ENCODE measurements at regions not wholly inside any gene's neighbourhood (a gene's known extent, or its start where the extent isn't known, plus 50 kb on each side); places are given as distances from the start of the nearest gene placed in this dataset.

GRCh38 chr9:11469745-11470144, 856.9 kb upstream of the PTPRD start:
- Histone ChIP-seq H3K4me1 (ENCODE audit: control insufficient read depth, extremely low read depth, insufficient read depth, low read length) (no peaks in the 10 kb centered on the region), H3K9me1 (replicated peaks; ENCODE audit: control insufficient read depth, extremely low read depth, insufficient read depth, low read length) (no peaks in the 10 kb centered on the region), H3K79me2 (ENCODE audit: control insufficient read depth, insufficient read depth, low read length) (no peaks in the 10 kb centered on the region), H2AFZ (ENCODE audit: low read depth, low read length) (no peak overlapping the region), H3K9me3 (replicated peaks; ENCODE audit: control insufficient read depth, insufficient read depth, low read length) (peaks cover 6% of the 10 kb centered on the region), H3K4me2 (ENCODE audit: insufficient read depth, low read length) (no peak overlapping the region), H4K20me1 (replicated peaks; ENCODE audit: control insufficient read depth, extremely low read depth, insufficient read depth, low read length) (no peaks in the 10 kb centered on the region), H3K27me3 (ENCODE audit: control insufficient read depth in 2 of 2, insufficient read depth in 2 of 2, low read length in 2 of 2) (no peaks in the 10 kb centered on the region), H3K36me3 (ENCODE audit: control insufficient read depth in 2 of 2, extremely low read depth in 1 of 2, insufficient read depth in 2 of 2, low read length in 2 of 2) (no peaks in the 10 kb centered on the region), H3K9ac (replicated peaks; ENCODE audit: extremely low read depth, insufficient read depth, low read length) (no peak overlapping the region), H3K4me3 (replicated peaks in 1 of 3; ENCODE audit: insufficient read depth in 1 of 3, low read depth in 1 of 3, low read length in 3 of 3) (no peak overlapping the region), H3K27ac (ENCODE audit: insufficient read depth, low read depth, low read length) (no peak overlapping the region)
- DNase-seq (ENCODE audit: low read depth, low spot score) (no peak), FAIRE-seq (no peak)
- ChIA-PET CTCF (no interaction called here), POLR2A (no interaction called here)
- intact Hi-C loops (cut with micrococcal nuclease) (no loop called here), dilution Hi-C loops (cut with MboI; ENCODE audit: extremely low pct_ligation_motif_present, low sequenced_read_pairs) (no loop called here)
- BruUV-seq (replicated peaks), result no TSS peak
- TF ChIP-seq JUN (IDR thresholded peaks at IDR 0.05; ENCODE audit: borderline replicate concordance, insufficient read depth, insufficient read length, low read depth) (no peak), CTCF (IDR thresholded peaks at IDR 0.05; ENCODE audit: extremely low read depth in 1 of 2, insufficient read depth in 1 of 2, low read depth in 1 of 2, low read length in 2 of 2) (no peak), MYC (IDR thresholded peaks at IDR 0.05; ENCODE audit: low read depth, low read length) (no peak), POLR2AphosphoS5 (IDR thresholded peaks at IDR 0.05; ENCODE audit: insufficient read depth, low read depth, low read length) (no peak)

- dilution Hi-C loops (cut with MboI; ENCODE audit: extremely low pct_ligation_motif_present, low sequenced_read_pairs), result no loop called here
- FAIRE-seq, result no peak
- no peak overlapping the region for H3K27ac ChIP-seq (ENCODE audit: insufficient read depth, low read depth, low read length)
Measured at GRCh38 chr9:11471321-11471720, 858.5 kb upstream of the PTPRD start.

More at GRCh38 chr9:11471321-11471720, 858.5 kb upstream of the PTPRD start:
- no peak overlapping the region for H3K9ac ChIP-seq (replicated peaks; ENCODE audit: extremely low read depth, insufficient read depth, low read length)
- H4K20me1 ChIP-seq (replicated peaks; ENCODE audit: control insufficient read depth, extremely low read depth, insufficient read depth, low read length), result no peaks in the 10 kb centered on the region
- no peak overlapping the region for H2AFZ ChIP-seq (ENCODE audit: low read depth, low read length)
- H3K36me3 ChIP-seq (ENCODE audit: control insufficient read depth in 2 of 2, extremely low read depth in 1 of 2, insufficient read depth in 2 of 2, low read length in 2 of 2), result no peaks in the 10 kb centered on the region
- ChIA-PET POLR2A (no interaction called here), CTCF (no interaction called here)
- no peaks in the 10 kb centered on the region for H3K9me1 ChIP-seq (replicated peaks; ENCODE audit: control insufficient read depth, extremely low read depth, insufficient read depth, low read length)
- no peaks in the 10 kb centered on the region for H3K27me3 ChIP-seq (ENCODE audit: control insufficient read depth in 2 of 2, insufficient read depth in 2 of 2, low read length in 2 of 2)
- intact Hi-C loops (cut with micrococcal nuclease), result no loop called here
- no peak for DNase-seq (ENCODE audit: low read depth, low spot score)
- no peak overlapping the region for H3K4me2 ChIP-seq (ENCODE audit: insufficient read depth, low read length)
- peaks cover 6% of the 10 kb centered on the region for H3K9me3 ChIP-seq (replicated peaks; ENCODE audit: control insufficient read depth, insufficient read depth, low read length)
- no peak overlapping the region for H3K4me3 ChIP-seq (replicated peaks in 1 of 3; ENCODE audit: insufficient read depth in 1 of 3, low read depth in 1 of 3, low read length in 3 of 3)
- H3K79me2 ChIP-seq (ENCODE audit: control insufficient read depth, insufficient read depth, low read length), result no peaks in the 10 kb centered on the region
- no TSS peak for BruUV-seq (replicated peaks)
- no peak for TF ChIP-seq JUN (IDR thresholded peaks at IDR 0.05; ENCODE audit: borderline replicate concordance, insufficient read depth, insufficient read length, low read depth)
- TF ChIP-seq MYC (IDR thresholded peaks at IDR 0.05; ENCODE audit: low read depth, low read length), result no peak
- TF ChIP-seq CTCF (IDR thresholded peaks at IDR 0.05; ENCODE audit: extremely low read depth in 1 of 2, insufficient read depth in 1 of 2, low read depth in 1 of 2, low read length in 2 of 2), result no peak
- H3K4me1 ChIP-seq (ENCODE audit: control insufficient read depth, extremely low read depth, insufficient read depth, low read length), result no peaks in the 10 kb centered on the region
